ENCODE measurements at regions not wholly inside any gene's neighbourhood (a gene's known extent, or its start where the extent isn't known, plus 50 kb on each side); places are given as distances from the start of the nearest gene placed in this dataset.
"Not testable (repeated sequence)": the region's sequence is repeated elsewhere in the genome, so short reads cannot be mapped to it uniquely, and the experiment has no call there.

GRCh38 chr14:25537846-25538455 is 488.0 kb upstream of the STXBP6 start:
- peak; percentile 16 for DNase-seq

DNA sequence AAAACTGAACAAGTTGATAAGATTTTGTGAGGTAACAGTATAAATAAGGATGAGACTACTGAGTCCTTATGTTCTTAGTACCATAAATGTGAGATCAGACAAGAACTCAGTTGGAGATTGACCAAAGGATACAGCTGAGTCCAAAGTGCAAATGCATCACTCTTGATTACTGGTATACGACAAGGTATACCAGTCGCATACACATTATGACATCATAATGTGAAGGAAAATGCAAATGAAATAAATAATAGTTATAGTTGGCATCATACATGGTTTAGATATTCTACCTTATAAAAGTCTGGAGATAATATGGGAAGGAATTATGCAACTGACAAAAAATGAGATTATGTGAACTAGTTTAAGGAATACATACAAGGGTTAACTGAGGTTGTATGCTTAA is 476.3 kb upstream of the STXBP6 start:
- DNase-seq = no peak

- no peak for DNase-seq
Measured at GRCh38 chr14:25522926-25523325, 473.0 kb upstream of the STXBP6 start.

GRCh38 chr14:25522116-25522515 is 472.2 kb upstream of the STXBP6 start:
- no peak for DNase-seq

DNA sequence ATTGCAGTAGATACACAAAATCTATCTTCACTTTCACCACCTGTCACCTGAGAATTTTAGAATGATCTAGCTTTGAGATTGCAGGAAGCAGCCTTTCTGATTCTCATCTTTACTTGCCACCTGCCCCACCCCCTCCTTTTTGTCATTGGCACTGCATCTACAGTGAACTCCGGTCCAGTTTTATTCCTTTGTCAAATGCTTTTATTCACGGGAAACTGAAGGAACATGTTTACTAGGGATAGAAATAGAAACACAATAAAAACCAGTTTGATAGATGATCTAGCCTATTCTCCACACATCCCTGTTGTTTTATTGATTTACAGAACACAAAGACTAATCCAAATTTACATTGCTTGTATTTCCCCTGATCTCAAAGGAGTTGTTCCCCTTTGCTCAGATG is 471.7 kb upstream of the STXBP6 start:
- no peak for DNase-seq

GRCh38 chr14:25520821-25521220 is 470.9 kb upstream of the STXBP6 start:
- DNase-seq = no peak

DNA sequence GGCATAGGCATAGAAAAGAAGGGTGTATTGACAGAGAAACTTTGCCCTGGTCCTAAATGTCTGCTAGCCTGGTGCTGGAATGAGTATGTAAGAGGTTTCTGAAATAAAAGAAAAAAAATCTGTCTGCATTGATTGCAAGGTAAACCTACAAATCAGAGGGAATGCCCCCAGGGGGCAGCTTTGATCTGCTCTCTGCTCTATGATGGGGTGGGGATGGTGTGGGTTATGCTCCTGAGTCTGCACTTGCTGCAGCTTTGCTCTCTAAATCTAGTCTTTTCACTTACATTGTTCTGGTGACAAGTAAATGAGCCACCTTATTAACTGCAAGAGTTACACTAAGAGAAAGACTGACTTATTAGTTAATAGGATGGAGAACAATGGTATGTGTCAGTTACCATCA is 468.4 kb upstream of the STXBP6 start:
- no peak for DNase-seq

DNA sequence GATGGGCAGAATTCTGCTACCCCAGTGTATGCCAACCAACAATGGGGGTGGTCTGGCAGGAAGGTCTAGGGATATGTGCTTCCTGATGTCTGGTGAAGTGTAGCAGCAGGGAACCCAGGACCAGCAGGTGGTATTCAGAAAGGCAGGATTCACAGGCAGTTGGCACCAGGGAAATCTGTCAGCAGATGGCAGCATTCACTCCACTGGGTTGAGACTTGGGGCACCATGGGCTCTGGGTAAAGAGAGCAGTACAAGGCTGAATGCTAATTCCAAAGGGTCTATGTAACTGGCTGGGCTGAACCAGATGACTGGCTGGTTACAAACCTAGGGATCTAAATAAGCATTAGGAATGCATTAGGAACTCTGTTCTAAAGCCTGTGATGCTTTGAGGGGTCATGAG is 466.9 kb upstream of the STXBP6 start:
- no peak for DNase-seq

- DNase-seq = no peak
Measured at GRCh38 chr14:25508845-25509244, 458.9 kb upstream of the STXBP6 start.

- DNase-seq = no peak
Measured at GRCh38 chr14:25501749-25502148, 451.8 kb upstream of the STXBP6 start.

GRCh38 chr14:25488961-25489360 is 439.0 kb upstream of the STXBP6 start:
- no peak for DNase-seq

DNA sequence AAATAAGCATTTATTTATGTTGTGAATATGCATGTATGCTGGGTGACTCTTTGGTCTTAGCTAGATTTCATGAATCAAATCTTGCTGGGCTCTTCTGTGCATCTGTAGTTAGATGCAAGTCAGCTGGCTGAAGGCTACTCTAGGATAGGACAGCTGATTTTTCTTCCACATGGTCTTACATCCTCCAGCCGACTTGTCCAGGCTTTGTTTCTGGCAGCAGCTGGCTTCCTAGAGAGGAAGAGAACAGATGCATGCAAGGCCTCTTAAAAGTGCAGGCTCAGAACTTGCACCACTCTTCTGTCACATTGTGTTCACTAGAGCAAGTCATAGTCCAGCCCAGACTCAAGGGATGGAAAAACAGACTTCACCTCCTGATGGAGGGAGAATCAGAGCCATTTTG is 435.4 kb upstream of the STXBP6 start:
- DNase-seq = no peak

GRCh38 chr14:25484906-25485305 is 435.0 kb upstream of the STXBP6 start:
- no peak for DNase-seq

GRCh38 chr14:25484235-25484634 is 434.3 kb upstream of the STXBP6 start:
- DNase-seq = no peak

- DNase-seq = no peak
Measured at GRCh38 chr14:25477316-25478098, 427.6 kb upstream of the STXBP6 start.

DNA sequence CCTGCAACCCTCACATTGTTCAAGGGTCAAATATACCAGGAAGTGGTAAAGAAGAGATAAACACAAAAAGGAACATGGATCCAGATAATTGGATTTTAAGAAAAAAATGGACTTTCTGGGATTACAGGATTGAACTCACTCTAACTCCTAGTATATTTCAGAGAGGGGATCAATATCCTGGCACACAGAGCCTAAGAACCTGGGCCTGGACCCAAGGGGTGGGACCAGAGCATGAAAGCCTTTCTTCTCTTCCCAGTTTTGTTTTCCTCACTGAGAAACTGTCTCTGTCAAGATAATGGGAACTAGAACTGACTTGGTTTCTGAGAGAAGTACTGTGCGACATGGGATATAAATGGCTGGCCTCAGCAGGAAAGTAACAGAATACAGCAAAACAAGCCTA is 422.8 kb upstream of the STXBP6 start:
- no peak for DNase-seq

- no peak for DNase-seq
Measured at GRCh38 chr14:25464772-25465171, 414.8 kb upstream of the STXBP6 start.

DNA sequence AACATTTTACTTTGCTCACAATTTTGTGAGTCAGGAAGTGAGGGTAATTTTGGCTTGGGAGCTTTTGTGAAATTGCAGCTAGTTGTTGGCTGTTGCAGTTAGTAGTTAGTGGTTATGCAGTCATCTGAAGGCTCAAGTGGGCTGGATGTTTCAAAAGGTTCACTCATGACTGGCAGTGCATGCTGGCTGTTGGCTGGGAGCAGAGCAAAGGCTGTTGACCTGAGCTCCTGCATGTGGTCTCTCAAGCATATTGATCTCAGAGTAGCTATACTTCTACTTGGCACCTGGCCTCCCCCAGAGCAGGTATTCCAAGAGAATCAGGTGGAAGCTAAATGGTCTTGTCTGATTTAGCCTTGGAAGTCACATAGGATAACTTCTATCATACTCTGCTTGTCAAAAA is 414.1 kb upstream of the STXBP6 start:
- DNase-seq = no peak

- DNase-seq = no peak
Measured at GRCh38 chr14:25463480-25463879, 413.5 kb upstream of the STXBP6 start.

GRCh38 chr14:25461780-25462179 is 411.8 kb upstream of the STXBP6 start:
- DNase-seq = no peak

DNA sequence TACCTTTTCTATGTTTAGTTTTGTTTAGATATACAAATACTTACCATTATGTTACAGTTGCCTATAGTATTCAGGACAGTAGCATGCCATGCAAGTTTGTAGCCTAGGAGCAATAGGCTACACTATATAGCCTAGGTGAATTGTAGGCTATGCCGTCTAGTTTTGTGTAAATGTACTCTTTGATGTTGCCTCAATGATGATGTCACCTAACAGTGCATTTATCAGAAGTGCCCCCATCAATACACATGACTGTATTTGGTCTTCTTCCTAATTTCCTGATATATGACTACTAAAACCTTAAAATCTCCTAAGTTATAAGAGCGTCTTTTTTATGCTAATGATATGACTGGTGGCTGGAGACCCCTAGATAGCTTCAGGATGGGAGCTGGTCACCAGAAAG is 394.4 kb upstream of the STXBP6 start:
- no peak for DNase-seq

DNA sequence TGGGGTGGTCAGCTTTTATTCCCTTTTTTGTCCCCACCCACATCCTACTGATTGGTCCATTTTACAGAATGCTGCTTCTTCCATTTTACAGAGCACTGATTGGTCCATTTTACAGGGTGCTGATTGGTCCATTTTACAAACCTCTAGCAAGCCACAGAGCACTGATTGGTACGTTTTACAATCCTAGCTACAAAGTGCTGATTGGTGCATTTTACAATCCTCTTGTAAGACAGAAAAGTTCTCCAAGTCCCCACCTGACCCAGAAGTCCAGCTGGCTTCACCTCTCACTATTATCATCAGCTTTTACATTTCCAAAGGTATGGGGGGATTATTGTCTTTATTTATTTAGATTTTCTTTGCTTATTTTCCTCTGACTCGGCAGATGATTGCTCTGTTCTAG is 390.4 kb upstream of the STXBP6 start:
- DNase-seq = not testable (repeated sequence)

DNA sequence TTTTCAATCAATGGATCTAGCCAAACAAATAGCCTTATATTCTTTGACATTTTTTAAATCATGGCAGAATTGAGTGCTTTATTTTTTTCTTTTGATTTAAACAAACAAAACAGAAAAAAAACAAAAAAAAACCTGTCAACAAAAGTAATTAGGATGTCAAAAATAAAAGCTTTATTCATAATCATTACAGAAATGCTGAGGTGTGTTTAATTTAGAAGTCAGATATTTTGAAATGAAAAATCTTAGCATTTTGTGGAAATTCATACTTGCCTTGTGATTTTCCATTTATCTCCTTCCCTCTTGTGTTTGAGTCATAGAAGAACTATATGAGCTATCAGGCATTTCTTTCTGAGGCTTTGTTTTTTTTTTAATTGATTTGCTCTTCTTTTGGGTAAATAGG is 387.0 kb upstream of the STXBP6 start:
- no peak for DNase-seq

GRCh38 chr14:25436288-25436875 is 386.4 kb upstream of the STXBP6 start:
- DNase-seq = no peak
